GM06990 (cell line): ENCODE measurements at regions not wholly inside any gene's neighbourhood (a gene's known extent, or its start where the extent isn't known, plus 50 kb on each side); places are given as distances from the start of the nearest gene placed in this dataset.

Source experiments
- DNase-seq: peaks from one replicate; pipeline ENCODE4 v3.0.0-alpha.2; 2011; ENCODE audit not compliant: insufficient read length; ENCODE audit errors: extremely low read depth
- H3K27me3 ChIP-seq: replicated peaks from 2 replicates; pipeline ENCODE4 v1.6.0; 2011; ENCODE audit warnings: low read length; ENCODE audit not compliant: control insufficient read depth, insufficient read depth
- H3K36me3 ChIP-seq: 2 replicates; pipeline ENCODE4 v1.5.1; 2011; ENCODE audit warnings: low read length; ENCODE audit not compliant: control insufficient read depth, insufficient read depth
- H3K4me3 ChIP-seq: replicated peaks from 2 replicates; pipeline ENCODE4 v1.5.1; 2011; ENCODE audit warnings: low read depth, mild to moderate bottlenecking, control low read depth, low read length
- TF ChIP-seq, protein P1 (sequence below): IDR thresholded peaks from 2 replicates; pipeline ENCODE4 v1.5.1; 2011; ENCODE audit warnings: low read length, control low read depth, mild to moderate bottlenecking, inconsistent platforms; ENCODE audit not compliant: insufficient read depth, poor library complexity, severe bottlenecking

DNA sequence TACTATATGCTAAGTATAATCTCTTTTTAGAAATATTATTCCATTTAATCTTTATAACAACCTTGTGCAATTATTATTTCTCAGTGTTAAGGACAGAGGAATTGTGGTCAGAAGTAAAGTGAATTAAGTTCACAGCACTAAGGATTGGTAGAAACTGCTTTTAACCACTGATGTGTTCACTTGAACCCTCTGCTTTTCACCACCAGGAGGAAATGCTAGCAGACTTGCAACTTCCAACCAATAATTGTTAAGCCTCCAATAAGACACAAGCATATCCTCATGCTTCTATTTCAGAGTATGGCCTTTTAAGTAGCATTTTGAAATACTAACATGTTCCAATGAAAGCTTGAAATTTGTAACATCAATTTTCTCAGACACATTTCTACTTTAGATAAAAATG, 527.4 kb downstream of the SI start:
- no peak for DNase-seq
- H3K4me3 ChIP-seq = no peak overlapping the region
- no peaks in the 10 kb centered on the region for H3K27me3 ChIP-seq
- TF ChIP-seq, protein P1, sequence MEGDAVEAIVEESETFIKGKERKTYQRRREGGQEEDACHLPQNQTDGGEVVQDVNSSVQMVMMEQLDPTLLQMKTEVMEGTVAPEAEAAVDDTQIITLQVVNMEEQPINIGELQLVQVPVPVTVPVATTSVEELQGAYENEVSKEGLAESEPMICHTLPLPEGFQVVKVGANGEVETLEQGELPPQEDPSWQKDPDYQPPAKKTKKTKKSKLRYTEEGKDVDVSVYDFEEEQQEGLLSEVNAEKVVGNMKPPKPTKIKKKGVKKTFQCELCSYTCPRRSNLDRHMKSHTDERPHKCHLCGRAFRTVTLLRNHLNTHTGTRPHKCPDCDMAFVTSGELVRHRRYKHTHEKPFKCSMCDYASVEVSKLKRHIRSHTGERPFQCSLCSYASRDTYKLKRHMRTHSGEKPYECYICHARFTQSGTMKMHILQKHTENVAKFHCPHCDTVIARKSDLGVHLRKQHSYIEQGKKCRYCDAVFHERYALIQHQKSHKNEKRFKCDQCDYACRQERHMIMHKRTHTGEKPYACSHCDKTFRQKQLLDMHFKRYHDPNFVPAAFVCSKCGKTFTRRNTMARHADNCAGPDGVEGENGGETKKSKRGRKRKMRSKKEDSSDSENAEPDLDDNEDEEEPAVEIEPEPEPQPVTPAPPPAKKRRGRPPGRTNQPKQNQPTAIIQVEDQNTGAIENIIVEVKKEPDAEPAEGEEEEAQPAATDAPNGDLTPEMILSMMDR = no peak
- no peaks in the 10 kb centered on the region for H3K36me3 ChIP-seq

DNA sequence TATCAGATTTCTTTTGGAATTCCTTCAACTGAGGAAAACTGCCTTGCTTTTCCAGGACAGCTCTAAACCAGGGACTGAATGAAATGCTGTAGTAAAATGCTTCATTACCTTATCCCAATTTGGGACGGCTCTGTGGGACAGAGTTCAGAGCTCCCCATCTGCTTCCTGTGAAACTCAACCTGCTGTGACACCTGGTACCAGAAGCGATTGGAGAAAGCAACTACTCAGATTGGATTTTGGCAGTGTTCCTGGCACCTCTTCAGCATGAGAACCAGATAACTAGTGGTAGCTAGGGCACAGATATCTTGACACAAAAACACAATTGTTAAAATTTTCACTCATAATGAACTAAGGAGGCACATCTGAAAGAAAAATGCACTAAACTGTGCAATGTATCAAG, 539.1 kb downstream of the SI start:
- H3K4me3 ChIP-seq = no peak overlapping the region
- TF ChIP-seq, protein P1 = no peak
- no peaks in the 10 kb centered on the region for H3K36me3 ChIP-seq
- no peak for DNase-seq
- no peaks in the 10 kb centered on the region for H3K27me3 ChIP-seq

DNA sequence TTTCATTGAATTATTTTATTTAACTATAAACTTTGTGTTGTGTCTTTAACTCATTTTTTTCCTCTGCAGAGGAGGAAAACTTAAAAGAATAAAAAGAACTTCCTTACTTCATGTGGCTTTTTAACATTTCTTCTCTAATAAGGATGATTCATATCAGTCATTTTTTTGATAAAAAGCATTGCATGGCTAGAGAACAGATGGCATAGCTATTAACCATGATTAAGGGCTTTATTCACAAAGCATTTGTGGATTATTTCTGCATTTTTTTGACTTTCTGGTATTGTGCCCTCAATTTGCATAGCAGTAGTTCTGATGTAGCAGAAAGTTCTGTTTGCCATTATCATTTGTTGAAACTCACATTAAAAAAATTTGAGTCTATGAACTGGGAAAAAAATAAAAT, 540.8 kb downstream of the SI start:
- no peak for DNase-seq
- Histone ChIP-seq H3K27me3 (no peaks in the 10 kb centered on the region), H3K36me3 (no peaks in the 10 kb centered on the region), H3K4me3 (no peak overlapping the region)
- TF ChIP-seq, protein P1 = no peak

DNA sequence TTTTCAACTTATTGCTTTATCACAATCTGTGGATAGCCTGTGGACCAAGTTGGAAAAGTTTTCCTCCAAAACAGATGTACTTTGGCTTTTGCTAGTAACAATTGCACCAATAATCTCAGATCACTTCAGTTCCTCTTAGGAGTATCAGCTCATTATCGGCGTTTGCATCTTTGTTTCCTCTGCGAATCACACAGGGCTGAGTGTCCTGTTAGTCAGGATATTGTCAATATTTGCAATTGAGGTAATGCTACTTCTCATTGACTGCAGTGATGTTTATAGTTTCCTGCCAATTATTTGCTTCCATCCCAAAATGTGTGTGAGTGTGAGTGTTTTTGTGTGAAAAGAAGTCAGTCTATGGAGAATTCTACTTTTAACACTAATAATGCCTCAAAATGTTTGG, 545.0 kb downstream of the SI start:
- TF ChIP-seq, protein P1 = no peak
- no peaks in the 10 kb centered on the region for H3K27me3 ChIP-seq
- DNase-seq = no peak
- no peak overlapping the region for H3K4me3 ChIP-seq
- H3K36me3 ChIP-seq = no peaks in the 10 kb centered on the region

DNA sequence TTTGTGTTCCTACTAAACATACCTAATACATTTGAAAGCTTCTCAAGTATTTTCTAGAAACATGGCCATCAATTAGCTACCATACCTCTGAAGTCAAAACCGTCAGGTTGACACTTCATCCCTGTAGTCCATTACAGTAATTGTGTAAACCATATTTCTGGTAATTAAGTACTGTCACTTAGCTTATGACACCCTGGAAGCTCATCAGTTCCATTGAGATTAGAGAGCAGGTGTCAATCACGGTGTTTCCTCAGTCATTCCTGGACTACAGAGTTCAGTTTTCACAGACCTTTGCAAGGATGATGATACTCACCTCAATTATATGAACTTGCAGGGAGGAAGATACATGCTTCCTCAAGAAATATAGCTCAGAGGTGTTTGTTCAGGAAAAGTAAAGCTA, 552.0 kb downstream of the SI start:
- Histone ChIP-seq H3K4me3 (no peak overlapping the region), H3K27me3 (no peaks in the 10 kb centered on the region), H3K36me3 (no peaks in the 10 kb centered on the region)
- no peak for DNase-seq
- TF ChIP-seq, protein P1 = no peak

DNA sequence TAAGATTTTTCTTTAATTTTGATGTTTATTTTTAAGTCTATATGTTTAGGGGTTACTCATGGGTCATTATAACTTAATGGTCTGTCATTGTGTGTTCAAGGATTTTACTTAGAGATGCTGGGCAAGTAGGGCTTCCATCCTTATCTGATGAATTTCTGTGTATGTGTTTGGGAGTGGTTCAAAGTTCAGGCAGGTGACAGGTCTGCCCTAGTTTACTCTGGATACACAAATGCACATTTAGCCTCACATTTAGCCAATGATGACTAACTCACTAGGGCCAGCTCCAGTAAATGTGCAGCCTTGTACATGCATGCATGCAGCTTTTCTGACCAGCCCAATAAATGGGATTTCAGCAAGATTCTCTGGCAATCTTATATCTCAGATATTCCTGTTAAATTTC, 554.1 kb downstream of the SI start:
- no peaks in the 10 kb centered on the region for H3K36me3 ChIP-seq
- TF ChIP-seq, protein P1 = no peak
- no peak overlapping the region for H3K4me3 ChIP-seq
- DNase-seq = no peak
- H3K27me3 ChIP-seq = no peaks in the 10 kb centered on the region
